HG03460 (cell line): ENCODE measurements at regions not wholly inside any gene's neighbourhood (a gene's known extent, or its start where the extent isn't known, plus 50 kb on each side); places are given as distances from the start of the nearest gene placed in this dataset.

Source experiments
- ATAC-seq: cut with Tn5 transposase; IDR thresholded peaks from one replicate; pipeline ENCODE4 v1.9.1; 2021; ENCODE audit not compliant: unreplicated experiment

DNA sequence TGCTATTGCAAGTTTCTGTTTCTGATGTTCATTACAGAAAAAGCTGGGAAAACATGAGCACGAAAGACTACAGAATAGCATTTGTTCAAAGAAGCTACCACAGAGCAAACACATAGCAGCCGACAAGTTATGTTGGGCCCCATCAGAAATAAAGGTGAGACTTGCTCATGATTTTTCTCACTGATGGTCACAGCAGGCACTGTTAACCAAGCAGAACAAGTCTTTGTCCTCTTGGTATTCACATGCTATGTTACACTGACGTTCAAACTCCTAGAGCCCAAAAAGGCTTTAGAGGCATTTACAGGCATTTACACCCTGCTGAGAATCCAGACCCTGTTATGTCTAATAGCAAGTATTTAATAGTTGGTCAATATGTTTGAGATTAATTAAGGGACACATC is 235.0 kb upstream of the HNMT start:
- no peak for ATAC-seq

DNA sequence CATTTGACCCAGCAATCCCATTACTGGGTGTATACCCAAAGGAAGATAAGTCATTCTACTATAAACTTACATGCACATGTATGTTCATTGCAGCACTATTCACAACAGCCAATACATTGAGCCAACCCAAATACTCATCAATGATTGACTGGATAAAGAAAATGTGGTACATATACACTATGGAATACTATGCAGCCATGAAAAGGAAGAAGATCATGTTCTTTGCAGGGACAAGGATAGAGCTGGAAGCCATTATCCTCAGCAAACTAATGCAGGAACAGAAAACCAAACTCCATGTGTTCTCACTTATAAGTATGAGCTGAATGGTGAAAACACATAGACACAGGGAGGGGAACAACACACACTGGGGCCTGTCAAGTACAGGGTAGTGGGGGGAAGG is 226.7 kb upstream of the HNMT start:
- ATAC-seq: no peak

DNA sequence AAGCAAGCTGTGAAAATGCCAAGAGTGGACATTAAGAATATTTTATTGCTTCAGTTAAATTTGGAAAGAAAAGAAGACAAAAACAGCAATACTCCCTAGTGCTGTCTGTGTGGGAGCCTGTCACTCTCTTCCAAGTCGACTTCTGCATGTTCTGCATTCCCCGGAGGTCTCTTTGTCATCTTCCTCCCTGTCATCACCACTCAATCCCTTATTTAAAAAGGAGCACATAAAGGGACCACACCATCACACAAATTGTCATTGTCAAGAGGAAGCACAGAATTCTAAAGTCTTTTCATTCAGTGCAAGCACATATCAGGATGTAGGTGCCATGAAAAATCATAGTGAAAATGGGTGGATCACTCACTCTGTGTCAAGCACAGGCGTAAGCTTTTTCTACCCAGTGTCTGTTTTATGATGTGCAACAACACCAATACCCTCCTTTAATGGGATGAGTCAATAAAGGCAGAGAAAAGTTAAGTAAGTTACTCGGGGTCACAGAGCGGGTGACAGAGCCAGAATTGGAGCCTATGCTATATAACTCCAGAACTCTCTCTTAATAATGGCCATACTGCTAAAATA is 222.4 kb upstream of the HNMT start:
- ATAC-seq: no peak

DNA sequence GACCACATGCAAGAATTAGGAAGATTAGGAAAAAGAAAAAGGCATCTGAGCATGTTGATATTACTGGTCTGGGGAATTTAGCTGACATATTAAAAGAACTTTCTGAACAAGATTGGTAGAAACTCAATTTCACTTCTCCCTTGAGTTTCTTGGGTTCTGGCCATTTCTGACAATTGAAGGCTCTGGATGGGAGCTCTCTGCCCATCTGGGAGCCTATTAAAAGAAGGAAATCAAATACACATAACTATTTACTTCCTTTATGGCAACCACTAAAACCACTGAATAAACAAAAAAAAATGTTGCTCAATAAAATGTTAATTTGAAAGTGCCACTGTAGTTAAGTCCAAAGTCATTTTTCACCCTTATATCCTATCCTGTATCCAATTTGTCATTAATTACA is 216.8 kb upstream of the HNMT start:
- ATAC-seq: no peak

DNA sequence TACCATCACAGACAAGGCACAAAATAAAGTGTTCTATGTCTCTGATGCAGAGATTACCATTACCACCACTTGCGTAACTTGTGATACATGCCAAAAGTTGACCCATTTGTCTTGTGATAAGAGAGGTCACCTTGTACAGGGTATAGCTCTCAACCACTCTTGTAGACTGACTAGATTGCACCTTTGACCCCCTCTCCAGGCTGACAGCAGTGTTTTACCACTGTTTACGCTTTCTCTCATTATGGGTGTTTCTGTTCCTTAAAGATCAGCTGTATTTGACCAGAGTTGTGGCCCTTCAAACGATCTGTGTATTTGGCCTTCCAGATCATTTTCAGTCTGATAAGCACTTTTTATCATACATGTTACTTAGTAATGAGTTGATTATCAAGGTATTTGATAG is 215.7 kb upstream of the HNMT start:
- ATAC-seq: no peak

DNA sequence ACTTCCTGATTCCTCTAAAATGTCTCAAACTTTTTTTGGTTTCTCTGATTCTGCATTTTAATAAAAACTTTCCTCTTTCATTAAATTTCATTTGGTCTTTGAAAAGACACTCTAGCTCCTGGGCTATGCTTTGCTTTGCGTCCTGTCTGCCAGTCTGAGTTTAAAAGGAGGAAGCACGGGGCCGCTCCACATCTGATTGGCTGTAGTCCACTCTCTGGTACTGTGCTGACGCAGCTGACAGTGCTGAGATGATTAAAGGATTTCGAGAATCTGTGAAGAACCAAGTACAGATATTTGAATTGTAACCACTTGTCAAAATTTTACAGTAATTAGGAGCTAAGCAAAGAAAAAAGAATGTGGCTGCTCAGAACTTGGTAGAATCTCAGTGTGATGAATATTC is 199.6 kb upstream of the HNMT start:
- ATAC-seq: no peak

DNA sequence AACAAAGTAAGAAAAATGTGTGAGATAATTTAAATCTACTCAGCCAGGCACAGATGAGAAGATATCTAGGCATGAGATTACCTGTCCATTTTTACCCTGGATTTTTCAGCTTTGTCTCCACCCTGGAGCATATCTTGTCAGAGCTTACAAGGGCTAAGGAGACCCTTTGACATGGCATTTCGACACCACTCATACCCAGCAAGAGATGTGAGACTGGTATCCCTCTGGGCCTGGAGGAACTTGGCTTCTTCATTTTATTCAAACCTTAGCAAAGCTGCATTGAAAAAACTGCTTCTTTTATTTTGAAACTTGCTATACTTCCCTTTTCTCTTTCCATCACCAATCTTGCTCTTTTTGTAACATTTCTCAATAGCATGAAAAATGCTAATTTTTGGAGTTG is 194.9 kb upstream of the HNMT start:
- ATAC-seq: no peak

DNA sequence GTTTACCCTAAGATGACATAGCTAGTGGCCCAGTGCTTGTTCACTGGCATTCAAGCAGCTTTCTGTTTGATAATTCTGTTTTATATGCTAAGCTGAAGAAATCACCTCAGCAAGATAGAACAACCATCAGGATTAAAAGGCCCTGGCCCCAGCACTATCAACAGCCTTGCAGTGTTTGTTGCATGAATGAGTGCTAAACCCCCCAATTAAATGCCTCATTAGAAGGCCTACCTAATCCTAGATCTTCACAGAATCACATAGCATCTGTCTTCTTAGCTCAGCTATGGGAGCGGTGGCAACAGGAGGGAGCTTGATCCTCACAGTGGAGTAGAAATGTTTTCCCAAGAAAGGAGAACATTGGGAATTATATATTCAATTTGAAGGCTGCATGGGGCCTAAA is 194.1 kb upstream of the HNMT start:
- ATAC-seq: no peak

DNA sequence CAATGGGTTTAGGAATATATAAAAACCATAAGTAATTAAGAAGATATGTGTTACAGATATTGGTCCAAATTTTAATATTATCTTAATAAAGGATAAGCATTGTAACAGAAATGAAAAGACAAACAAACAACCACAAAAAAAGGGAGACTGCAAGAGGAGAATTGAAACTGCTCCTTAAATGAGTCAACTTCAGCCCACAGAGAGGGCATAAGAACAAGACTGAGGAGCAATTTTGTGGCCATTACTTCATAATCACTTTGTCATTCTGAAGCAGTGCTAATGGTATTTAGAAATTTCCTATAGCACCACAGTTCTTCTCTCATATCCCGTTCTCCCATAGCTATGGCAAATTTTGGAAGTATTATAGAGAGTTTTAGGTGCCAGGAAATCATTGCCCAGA is 193.2 kb upstream of the HNMT start:
- no peak for ATAC-seq

DNA sequence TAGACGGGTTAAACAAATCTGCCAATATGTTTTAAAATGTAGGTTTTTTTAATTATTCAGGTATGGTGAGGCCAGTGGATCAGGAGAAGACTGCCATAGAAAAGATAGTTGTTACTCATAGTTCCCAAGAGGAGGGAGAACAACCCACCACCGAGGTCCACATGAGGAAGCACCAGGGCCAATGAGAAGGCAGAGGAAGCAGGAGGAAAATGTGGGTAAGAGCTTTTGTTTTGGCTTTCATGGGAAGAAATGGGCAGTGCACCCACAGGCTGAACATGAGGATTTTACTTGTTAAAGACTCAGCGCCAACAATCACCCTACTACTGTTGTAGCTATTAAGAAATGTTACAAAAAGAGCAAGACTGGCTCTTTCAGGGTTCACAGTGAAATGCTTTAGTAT is 191.8 kb upstream of the HNMT start:
- ATAC-seq: no peak

DNA sequence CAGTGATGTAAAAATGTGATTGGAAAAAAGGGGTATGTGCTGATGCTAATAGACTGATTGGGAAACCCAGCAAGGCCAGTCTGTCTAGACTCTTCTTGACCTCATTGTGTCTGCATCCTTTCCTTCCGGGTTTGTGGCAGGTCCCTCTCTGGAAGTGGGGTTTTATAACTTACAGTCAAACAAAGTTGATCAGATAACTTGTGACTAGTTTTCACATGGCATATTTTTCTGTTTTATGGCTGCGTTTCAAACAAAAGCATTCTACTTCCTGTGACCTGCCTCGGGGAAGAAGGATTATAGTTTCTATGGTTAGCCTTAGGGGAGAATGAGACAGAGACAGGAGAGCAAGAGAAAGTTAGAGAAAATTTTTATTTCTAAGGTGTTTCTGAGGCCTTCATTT is 188.7 kb upstream of the HNMT start:
- no peak for ATAC-seq

DNA sequence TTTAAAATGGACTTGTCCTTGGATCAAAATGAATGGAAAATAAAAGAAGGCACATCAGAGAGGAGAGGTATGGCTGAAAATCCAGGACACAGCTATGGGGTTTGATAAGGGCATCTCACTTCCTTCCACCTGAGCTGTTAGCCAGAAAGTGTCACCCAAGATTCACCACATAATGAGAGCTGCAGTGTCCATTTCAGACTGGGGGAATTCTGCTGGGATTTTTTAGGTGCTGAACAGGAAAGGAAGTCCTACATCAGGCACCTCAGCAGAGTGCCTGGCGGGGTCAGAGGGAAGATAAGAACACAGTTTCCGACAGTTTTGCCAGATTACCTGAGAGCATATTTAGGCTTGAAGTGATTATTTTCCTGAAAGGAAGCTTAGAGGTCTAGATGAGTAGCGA is 187.6 kb upstream of the HNMT start:
- no peak for ATAC-seq

DNA sequence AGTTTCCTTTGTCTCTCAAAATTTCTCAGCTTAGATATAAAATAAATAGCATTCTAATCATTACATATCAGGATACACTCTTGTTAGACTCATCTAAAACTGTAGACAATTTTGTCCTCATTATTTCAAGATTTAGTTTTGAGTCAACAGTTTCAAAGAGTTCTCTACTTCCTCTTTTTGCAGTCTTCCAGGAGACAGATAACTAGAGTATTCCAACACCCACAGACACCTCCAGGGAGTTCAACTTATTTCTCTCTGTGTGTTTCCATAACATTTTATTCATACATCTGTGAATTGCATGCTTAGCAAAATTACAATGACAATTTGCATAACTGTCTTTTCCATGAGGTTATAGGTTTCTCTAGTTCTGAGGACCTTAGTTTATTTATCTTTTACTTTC is 166.6 kb upstream of the HNMT start:
- no peak for ATAC-seq

DNA sequence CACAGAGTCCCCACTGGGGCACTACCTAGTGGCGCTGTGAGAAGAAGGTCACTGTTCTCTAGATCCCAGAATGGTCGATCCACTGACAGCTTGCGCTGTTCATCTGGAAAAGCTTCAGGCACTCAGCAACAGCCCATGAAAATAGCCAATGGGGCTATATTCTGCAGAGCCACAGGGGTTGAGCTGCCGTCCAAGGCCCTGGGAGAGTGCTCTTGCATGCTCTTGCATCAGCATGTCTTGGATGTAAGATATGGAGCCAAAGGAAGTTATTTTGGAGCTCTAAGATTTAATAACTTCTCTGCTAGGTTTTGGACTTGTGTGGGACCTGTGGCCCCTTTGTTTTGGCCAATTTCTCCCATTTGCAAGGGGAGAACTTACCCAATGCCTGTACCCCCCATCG is 164.7 kb upstream of the HNMT start:
- no peak for ATAC-seq

DNA sequence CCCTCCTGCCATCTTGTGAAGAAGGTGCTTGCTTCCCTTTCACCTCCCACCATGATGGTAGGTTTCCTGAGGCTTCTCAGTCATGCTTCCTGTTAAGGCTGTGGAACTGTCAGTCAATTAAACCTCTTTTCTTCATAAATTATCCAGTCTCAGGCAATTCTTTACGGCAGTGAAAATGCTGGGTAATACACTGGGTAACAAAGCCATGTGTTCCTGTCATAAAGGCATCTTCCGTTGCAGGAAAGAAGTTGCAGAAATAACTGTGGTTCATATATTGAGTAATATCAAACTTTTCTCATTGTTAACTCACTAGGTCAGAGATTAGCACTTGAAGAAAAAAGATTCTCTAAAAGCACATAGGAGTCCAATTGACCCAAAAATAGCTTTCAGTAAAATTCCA is 163.9 kb upstream of the HNMT start:
- ATAC-seq: no peak

DNA sequence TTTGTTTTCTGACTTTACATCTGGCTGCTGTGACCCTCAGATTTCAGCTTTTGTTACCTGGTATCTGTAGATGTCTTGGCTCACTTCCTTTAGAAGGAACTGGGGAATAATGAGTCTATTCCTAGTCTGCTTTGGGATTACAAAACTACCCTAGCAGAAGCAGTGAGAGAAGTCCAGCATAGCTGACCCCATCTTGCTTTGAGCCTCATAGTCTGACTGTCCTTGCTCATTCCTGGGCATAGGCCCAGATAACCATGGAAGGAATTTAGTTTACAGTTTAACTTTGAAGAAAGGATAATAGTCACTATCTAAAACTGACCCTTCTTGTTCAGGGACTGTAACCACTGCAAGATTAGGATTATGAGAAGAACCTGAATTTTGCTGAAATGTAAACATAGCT is 163.0 kb upstream of the HNMT start:
- ATAC-seq: no peak

DNA sequence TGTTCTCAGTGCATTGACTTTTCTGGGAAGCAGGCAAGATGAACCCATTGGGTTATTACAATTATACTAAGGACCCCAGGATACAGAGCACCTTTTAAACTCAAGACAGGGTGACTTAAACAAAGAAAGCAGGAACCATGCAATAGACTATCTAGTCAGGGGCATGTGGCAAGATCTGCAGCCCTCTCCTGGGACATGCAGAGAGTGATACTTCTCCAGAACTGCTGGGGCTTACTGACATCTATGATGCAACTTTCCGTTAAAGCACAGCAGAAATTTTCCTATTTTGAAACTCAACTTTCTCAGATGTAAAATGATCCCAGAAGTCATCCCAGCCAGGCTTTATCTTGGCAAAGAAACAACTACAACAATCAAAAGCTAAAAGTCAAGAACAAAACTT is 162.2 kb upstream of the HNMT start:
- ATAC-seq: no peak

DNA sequence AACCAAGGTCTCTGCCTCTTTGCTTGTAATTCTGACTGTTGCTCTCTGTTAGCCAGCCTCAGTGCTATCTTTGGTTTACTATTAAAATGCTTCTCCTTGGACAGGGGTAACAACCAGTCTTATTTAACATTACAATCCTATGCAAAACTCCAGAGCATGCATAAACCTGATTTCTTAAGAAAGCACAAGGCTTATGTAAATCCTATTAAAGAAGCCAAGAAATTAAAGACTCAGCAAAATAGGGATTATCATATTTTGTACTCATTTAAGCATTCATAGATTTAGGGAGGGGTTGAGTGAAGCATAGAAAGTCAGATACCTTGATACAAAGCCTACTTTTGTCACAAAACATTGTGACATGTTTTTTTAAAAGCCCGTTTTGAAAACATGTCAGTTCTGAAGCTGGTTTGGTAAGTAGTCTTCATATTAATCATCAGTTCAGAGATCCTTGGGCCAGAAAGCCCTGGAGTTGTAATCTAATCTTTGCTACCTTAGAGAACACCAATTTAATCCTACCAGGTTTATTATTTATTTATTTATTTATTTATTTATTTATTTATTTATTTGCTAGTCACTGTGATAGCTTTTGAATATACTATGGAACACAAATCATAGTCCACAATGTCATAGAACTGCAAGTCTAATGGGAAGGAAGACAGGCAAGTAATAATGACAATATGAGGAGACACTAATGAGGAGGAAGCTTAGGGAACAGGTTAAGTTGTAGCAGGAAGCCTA is 158.0 kb upstream of the HNMT start:
- no peak for ATAC-seq

DNA sequence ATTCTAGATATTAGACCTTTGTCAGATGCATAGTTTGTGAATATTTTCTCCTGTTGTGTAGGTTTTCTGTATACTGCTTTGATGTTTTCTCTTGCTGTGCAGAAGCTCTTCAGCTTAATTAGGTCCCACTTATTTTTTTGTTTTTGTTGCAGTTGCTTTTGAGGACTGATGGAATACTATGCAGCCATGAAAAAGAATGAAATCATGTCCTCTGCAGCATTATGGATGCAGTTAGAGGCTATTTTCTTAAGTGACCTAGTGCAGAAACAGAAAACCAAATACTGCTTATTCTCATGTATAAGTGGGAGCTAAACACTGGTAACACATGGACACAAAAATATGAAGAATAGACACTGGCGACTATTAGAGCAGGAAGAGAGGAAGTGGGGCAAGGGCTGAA is 155.0 kb upstream of the HNMT start:
- ATAC-seq: no peak

DNA sequence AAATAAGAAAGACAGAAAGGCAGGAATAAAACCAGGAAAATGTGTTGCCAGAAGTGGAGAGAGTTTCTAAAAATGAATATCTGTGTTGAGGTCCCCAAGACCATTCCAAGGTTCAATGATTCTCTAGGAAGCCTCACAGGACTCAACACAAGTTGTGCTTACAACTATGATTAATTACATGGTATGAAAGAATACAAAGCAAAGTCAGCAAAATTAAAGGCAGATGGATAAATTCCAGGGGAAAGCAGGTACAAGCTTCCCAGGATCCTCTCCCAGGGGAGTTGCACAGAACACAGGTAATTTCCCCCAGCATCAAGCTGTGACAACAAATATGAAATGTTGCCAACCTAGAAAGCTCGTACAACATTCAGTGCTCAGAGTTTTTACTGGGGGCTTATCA is 154.4 kb upstream of the HNMT start:
- no peak for ATAC-seq

DNA sequence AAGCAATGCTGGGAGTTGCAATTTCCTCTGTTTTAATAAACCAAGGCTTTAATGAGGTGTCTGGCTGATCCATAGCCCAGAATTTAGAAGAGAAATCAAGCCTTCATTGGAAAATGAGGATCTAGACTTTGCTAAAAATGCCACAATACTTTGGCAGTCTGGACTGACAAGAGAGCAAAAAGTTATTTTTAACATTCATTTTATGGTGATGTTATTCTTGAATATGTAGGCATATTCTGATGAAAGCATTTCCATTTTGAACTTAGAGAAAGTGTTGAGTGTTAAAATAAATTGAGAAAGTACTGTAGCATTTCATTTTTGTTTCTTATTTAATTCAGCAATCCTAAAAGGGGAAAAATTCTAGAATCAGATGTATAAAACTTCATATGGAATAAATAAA is 151.8 kb upstream of the HNMT start:
- ATAC-seq: no peak

DNA sequence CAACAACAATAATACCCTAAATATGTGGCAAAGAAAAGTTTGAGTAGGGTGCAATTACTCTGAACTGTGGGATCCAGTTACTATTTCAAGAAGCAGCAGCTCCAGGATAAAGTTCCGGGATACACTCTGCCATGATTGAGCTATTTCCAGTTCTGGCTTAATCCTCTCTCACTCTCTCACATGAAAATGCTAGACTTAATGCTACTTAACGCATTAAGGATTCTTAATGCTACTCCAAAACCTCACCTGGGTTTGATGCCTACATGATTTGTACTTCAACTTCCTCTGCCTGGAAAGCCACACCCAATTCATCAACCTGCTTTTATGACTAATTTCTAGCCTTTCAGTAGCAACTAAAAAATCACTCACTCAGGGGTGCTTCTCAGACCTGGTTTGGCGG is 151.1 kb upstream of the HNMT start:
- ATAC-seq: no peak

DNA sequence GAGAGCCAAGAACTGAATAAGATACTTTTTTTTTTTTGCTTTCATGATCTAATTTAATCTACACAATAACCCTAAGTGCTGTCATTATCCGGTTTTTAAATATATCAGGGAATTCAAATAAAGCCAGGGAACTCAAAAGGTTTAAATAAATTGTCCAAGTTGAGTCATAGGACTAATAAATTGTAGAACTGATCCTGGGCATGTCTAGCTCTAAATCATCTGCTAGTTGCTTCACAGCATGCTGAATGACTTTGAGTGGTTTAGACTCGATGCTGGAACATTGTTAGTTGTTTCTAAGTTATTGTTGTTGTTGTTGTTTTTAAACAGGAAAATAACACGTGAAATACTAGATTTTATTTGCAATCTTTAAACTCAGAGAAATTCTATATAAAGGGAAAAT is 147.2 kb upstream of the HNMT start:
- ATAC-seq: no peak
